ENCODE measurements at regions not wholly inside any gene's neighbourhood (a gene's known extent, or its start where the extent isn't known, plus 50 kb on each side); places are given as distances from the start of the nearest gene placed in this dataset.

DNA sequence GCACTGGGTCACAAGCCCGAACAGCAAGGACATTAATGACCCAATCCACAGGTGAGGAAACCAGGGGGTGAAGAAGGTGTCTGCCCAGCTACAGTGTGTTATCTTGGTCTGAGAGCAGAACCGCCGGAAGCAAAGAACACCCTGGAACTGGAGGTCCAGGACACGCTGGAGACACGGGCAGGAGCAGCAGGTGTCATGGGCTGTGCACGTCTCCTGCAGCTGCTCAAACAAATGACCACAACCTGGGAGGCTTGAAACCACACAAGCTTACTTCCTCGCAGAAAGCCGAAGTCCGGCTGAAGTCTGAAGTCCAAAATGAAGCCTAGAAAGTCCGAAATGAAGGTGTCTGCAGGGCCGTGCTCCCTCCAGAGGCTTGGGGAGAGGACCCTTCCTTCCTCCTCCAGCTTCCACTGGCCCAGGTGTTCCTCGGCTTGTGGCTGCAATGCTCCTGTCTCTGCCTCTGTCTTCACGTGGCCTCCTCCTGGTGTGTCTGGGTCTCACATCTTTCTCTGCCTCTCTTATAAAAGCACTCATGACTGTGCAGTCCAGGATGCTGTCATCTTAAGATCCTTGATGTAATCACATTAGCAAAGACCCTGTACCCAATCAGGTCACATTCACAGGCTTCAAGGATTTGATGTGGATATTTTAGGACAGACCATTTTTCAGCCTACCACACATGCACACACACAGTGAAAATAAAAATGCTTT, 351.2 kb downstream of the C16orf95 start:
- TF ChIP-seq CTCF (IDR thresholded peaks at IDR 0.05) = no peak
- TF ChIP-seq ZFX (IDR thresholded peaks at IDR 0.05; ENCODE audit: borderline replicate concordance) = no peak
- no peak overlapping the region for H3K27ac ChIP-seq

GRCh38 chr16:86966777-86967176, 350.4 kb downstream of the C16orf95 start:
- no peak overlapping the region for H3K27ac ChIP-seq
- no peak for TF ChIP-seq CTCF (IDR thresholded peaks at IDR 0.05)
- TF ChIP-seq ZFX (IDR thresholded peaks at IDR 0.05; ENCODE audit: borderline replicate concordance) = no peak

GRCh38 chr16:86968866-86969265, 348.3 kb downstream of the C16orf95 start:
- TF ChIP-seq ZFX (IDR thresholded peaks at IDR 0.05; ENCODE audit: borderline replicate concordance) = no peak
- TF ChIP-seq CTCF (IDR thresholded peaks at IDR 0.05) = no peak
- H3K27ac ChIP-seq = no peak overlapping the region

DNA sequence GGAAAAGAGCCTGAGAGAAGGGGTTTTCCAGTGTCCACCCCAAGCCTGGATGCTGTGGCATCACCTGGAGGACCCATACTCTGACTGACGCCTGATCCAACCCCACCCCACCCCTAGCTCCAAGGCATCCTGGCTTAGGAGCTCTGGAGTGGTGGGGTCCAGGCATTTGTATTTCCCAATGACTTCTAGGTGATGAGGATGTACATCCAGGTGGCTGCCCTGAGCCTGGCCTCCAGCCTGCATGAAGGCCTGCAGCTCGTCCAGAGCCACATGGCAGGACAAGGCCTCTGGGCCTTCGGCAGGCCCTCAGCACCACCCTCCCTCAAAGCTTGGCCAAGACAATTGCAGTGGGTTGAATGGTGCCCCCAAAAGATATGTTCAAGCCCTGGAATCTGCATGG, 347.5 kb downstream of the C16orf95 start:
- H3K27ac ChIP-seq = no peak overlapping the region
- TF ChIP-seq CTCF (IDR thresholded peaks at IDR 0.05) = no peak
- TF ChIP-seq ZFX (IDR thresholded peaks at IDR 0.05; ENCODE audit: borderline replicate concordance) = no peak

GRCh38 chr16:86970279-86970678, 346.9 kb downstream of the C16orf95 start:
- no peak for TF ChIP-seq ZFX (IDR thresholded peaks at IDR 0.05; ENCODE audit: borderline replicate concordance)
- TF ChIP-seq CTCF (IDR thresholded peaks at IDR 0.05) = no peak
- no peak overlapping the region for H3K27ac ChIP-seq

DNA sequence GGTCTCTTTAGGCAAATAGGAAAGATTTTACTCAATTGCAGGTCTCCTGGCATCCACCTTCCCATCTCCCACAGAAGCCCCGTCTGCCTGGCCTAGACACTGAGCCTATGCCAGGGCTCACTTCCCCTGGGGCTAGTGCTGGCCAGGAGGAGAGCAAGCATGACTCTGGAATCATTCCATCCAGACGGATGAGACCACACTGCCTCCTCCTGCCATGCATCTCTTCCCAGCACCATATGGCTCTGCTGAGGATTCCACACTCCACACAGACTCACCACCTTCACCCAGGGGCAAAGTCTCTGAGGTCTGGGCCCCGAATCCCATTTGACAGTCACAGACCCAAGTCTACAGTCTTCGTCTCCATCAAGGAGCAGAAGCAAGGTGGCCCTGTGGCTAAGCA, 346.5 kb downstream of the C16orf95 start:
- no peak overlapping the region for H3K27ac ChIP-seq
- no peak for TF ChIP-seq ZFX (IDR thresholded peaks at IDR 0.05; ENCODE audit: borderline replicate concordance)
- TF ChIP-seq CTCF (IDR thresholded peaks at IDR 0.05) = no peak

DNA sequence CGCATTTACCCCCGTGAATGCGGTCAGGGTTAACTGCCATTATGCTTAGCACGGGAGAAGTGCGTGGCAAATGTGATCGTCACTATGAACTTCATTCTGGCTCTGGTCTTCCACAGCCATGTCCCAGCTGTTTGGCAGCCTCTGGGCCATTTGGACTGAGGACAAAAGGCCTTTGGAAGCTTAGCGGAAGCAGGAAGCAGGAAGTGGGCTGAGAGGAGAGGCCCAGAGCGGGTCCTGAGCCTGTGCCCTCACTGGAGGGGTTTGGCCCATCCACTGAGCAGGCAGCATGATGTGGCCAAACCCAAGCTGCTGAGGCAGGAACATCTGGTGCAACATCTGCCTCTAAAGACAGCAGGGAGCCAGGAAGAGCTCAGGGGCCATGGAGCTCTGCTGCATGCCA, 345.9 kb downstream of the C16orf95 start:
- no peak overlapping the region for H3K27ac ChIP-seq
- TF ChIP-seq CTCF (IDR thresholded peaks at IDR 0.05) = no peak
- TF ChIP-seq ZFX (IDR thresholded peaks at IDR 0.05; ENCODE audit: borderline replicate concordance) = no peak

Measured in 22Rv1 (cell line).